SU-DHL-6 (cell line): ENCODE measurements at regions not wholly inside any gene's neighbourhood (a gene's known extent, or its start where the extent isn't known, plus 50 kb on each side); places are given as distances from the start of the nearest gene placed in this dataset.

Experiments
- H2AFZ ChIP-seq: fragments of 200-600 bp; sonication (generic); 2 replicates; pipeline ENCODE4 v1.6.1; 2014; ENCODE audit warnings: low read depth, mild to moderate bottlenecking, moderate library complexity, mixed read lengths, antibody characterized with exemption, low read length; ENCODE audit not compliant: severe bottlenecking
- H3F3A ChIP-seq: fragments of 200-600 bp; shearing (Covaris generic); 2 replicates; pipeline ENCODE4 v1.6.0; 2016; ENCODE audit warnings: antibody characterized with exemption, mild to moderate bottlenecking; ENCODE audit not compliant: insufficient read depth
- H3K27ac ChIP-seq: fragments of 200-600 bp; sonication (generic); 2 replicates; pipeline ENCODE4 v1.5.1; 2016; ENCODE audit warnings: low read depth, mild to moderate bottlenecking, low read length, moderate library complexity, mixed read lengths
- H3K27me3 ChIP-seq: fragments of 200-600 bp; sonication (generic), shearing (Covaris generic); 2 replicates; pipeline ENCODE4 v1.6.0; 2014; ENCODE audit warnings: mild to moderate bottlenecking, low read length
- H3K36me3 ChIP-seq: fragments of 200-600 bp; sonication (generic); 2 replicates; pipeline ENCODE4 v1.6.1; 2014; ENCODE audit warnings: mild to moderate bottlenecking, low read length, mixed read lengths
- H3K4me2 ChIP-seq: fragments of 300-600, 200-600 bp; shearing (Covaris generic), sonication (generic); 2 replicates; pipeline ENCODE4 v1.6.0; 2014; ENCODE audit warnings: low read length, low read depth, mild to moderate bottlenecking; ENCODE audit not compliant: poor library complexity, severe bottlenecking
- H3K4me3 ChIP-seq: fragments of 200-600 bp; sonication (generic); 2 replicates; pipeline ENCODE4 v1.5.1; 2014; ENCODE audit warnings: antibody characterized with exemption, low read length, mild to moderate bottlenecking, mixed read lengths; ENCODE audit not compliant: insufficient read depth, poor library complexity, severe bottlenecking
- H3K79me2 ChIP-seq: fragments of 200-600 bp; sonication (generic); 2 replicates; pipeline ENCODE4 v1.6.1; 2014; ENCODE audit warnings: mild to moderate bottlenecking, low read length, moderate library complexity; ENCODE audit not compliant: insufficient read depth
- H3K9ac ChIP-seq: fragments of 200-600 bp; sonication (generic); 2 replicates; pipeline ENCODE4 v1.7.0; 2014; ENCODE audit warnings: mild to moderate bottlenecking, low read length
- H3K9me2 ChIP-seq: fragments of 200-600 bp; sonication (generic); replicated peaks from 2 replicates; pipeline ENCODE4 v1.6.1; 2014; ENCODE audit warnings: low read length; ENCODE audit not compliant: insufficient read depth
- H3K9me3 ChIP-seq: fragments of 200-600 bp; sonication (generic); 2 replicates; pipeline ENCODE4 v1.6.1; 2014; ENCODE audit warnings: low read length, mixed read lengths; ENCODE audit not compliant: insufficient read depth
- H4K20me1 ChIP-seq: fragments of 200-600 bp; sonication (generic); 2 replicates; pipeline ENCODE4 v1.6.1; 2014; ENCODE audit warnings: low read depth, mild to moderate bottlenecking, antibody characterized with exemption, low read length, moderate library complexity, mixed read lengths
- CTCF ChIP-seq: fragments of 200-600 bp; sonication (generic); IDR thresholded peaks from one replicate; pipeline ENCODE4 v1.5.1; 2017; ENCODE audit warnings: antibody characterized with exemption, mild to moderate bottlenecking, low read length, moderate library complexity; ENCODE audit not compliant: insufficient read depth, poor library complexity, severe bottlenecking
- EZH2phosphoT487 ChIP-seq: fragments of 200-600 bp; sonication (generic), shearing (Covaris generic); conservative IDR thresholded peaks from 2 replicates; pipeline ENCODE4 v1.6.1; 2018; ENCODE audit warnings: mild to moderate bottlenecking, antibody characterized with exemption, low read length, moderate library complexity, mixed read lengths

- no peaks in the 10 kb centered on the region for H3K9me3 ChIP-seq
- no peaks in the 10 kb centered on the region for H3K79me2 ChIP-seq
- no peaks in the 10 kb centered on the region for H3F3A ChIP-seq
- no peak overlapping the region for H3K4me2 ChIP-seq
- no peak overlapping the region for H3K27ac ChIP-seq
- no peaks in the 10 kb centered on the region for H4K20me1 ChIP-seq
- H2AFZ ChIP-seq: no peak overlapping the region
- no peaks in the 10 kb centered on the region for H3K9me2 ChIP-seq
- H3K4me3 ChIP-seq: no peak overlapping the region
- H3K9ac ChIP-seq: no peak overlapping the region
- TF ChIP-seq EZH2phosphoT487 (no peak), CTCF (no peak)
- H3K27me3 ChIP-seq: no peaks in the 10 kb centered on the region
- H3K36me3 ChIP-seq: no peaks in the 10 kb centered on the region
Observed at GRCh38 chr11:42205518-42205917, 746.1 kb upstream of the LRRC4C start.

- TF ChIP-seq EZH2phosphoT487: no peak
- TF ChIP-seq CTCF: no peak
- Histone ChIP-seq H3K9me3 (no peaks in the 10 kb centered on the region), H3K4me2 (no peak overlapping the region), H3K4me3 (no peak overlapping the region), H4K20me1 (no peaks in the 10 kb centered on the region), H3K36me3 (no peaks in the 10 kb centered on the region), H3K9me2 (no peaks in the 10 kb centered on the region), H3F3A (no peaks in the 10 kb centered on the region), H3K27ac (no peak overlapping the region), H3K9ac (no peak overlapping the region), H2AFZ (no peak overlapping the region), H3K79me2 (no peaks in the 10 kb centered on the region), H3K27me3 (no peaks in the 10 kb centered on the region)
Observed at GRCh38 chr11:42225664-42226063, 766.2 kb upstream of the LRRC4C start.

- no peaks in the 10 kb centered on the region for H3K27me3 ChIP-seq
- no peak overlapping the region for H3K27ac ChIP-seq
- H3K9me2 ChIP-seq: no peaks in the 10 kb centered on the region
- no peaks in the 10 kb centered on the region for H3K36me3 ChIP-seq
- H3K4me3 ChIP-seq: no peak overlapping the region
- no peaks in the 10 kb centered on the region for H3K9me3 ChIP-seq
- no peak for TF ChIP-seq EZH2phosphoT487
- TF ChIP-seq CTCF: no peak
- H3K9ac ChIP-seq: no peak overlapping the region
- H2AFZ ChIP-seq: no peak overlapping the region
- H3F3A ChIP-seq: no peaks in the 10 kb centered on the region
- H4K20me1 ChIP-seq: no peaks in the 10 kb centered on the region
- H3K79me2 ChIP-seq: no peaks in the 10 kb centered on the region
- no peak overlapping the region for H3K4me2 ChIP-seq
Observed at GRCh38 chr11:42232673-42233072, 773.2 kb upstream of the LRRC4C start.

- no peak for TF ChIP-seq EZH2phosphoT487
- TF ChIP-seq CTCF: no peak
- Histone ChIP-seq H4K20me1 (no peaks in the 10 kb centered on the region), H3K79me2 (no peaks in the 10 kb centered on the region), H2AFZ (no peak overlapping the region), H3F3A (no peaks in the 10 kb centered on the region), H3K36me3 (no peaks in the 10 kb centered on the region), H3K9me3 (no peaks in the 10 kb centered on the region), H3K27ac (no peak overlapping the region), H3K4me3 (no peak overlapping the region), H3K4me2 (no peak overlapping the region), H3K27me3 (no peaks in the 10 kb centered on the region), H3K9ac (no peak overlapping the region), H3K9me2 (no peaks in the 10 kb centered on the region)
Observed at GRCh38 chr11:42234451-42234951, 775.0 kb upstream of the LRRC4C start.
